Neural cell (in vitro differentiated cells): ENCODE measurements at regions not wholly inside any gene's neighbourhood (a gene's known extent, or its start where the extent isn't known, plus 50 kb on each side); places are given as distances from the start of the nearest gene placed in this dataset.

Experiments used
- H2AFZ ChIP-seq: fragments of 200-600, 300-800 bp; sonication (generic), shearing (Covaris generic); 2 replicates; pipeline ENCODE4 v1.6.0; 2014; ENCODE audit warnings: low read depth, mild to moderate bottlenecking, antibody characterized with exemption, low read length, moderate library complexity
- H3F3A ChIP-seq: fragments of 200-600 bp; shearing (Covaris generic); 2 replicates; pipeline ENCODE4 v1.6.1; 2016; ENCODE audit warnings: mild to moderate bottlenecking, moderate library complexity, mixed read lengths, antibody characterized with exemption, low read length; ENCODE audit not compliant: insufficient read depth, poor library complexity, severe bottlenecking
- H3K27ac ChIP-seq: fragments of 200-600, 300-800 bp; sonication (generic), shearing (Covaris generic); 2 replicates; pipeline ENCODE4 v1.5.1; 2014; ENCODE audit warnings: mild to moderate bottlenecking, low read length, moderate library complexity
- H3K27me3 ChIP-seq: fragments of 300-800, 200-600 bp; sonication (generic), shearing (Covaris generic); 2 replicates; pipeline ENCODE4 v1.6.0; 2014; ENCODE audit warnings: mild to moderate bottlenecking, low read depth, low read length, moderate library complexity; ENCODE audit not compliant: insufficient read depth
- H3K36me3 ChIP-seq: fragments of 300-800, 200-600 bp; sonication (generic), shearing (Covaris generic); 2 replicates; pipeline ENCODE4 v1.5.1; 2014; ENCODE audit warnings: mild to moderate bottlenecking, antibody characterized with exemption, low read length, moderate library complexity; ENCODE audit not compliant: insufficient read depth
- H3K4me2 ChIP-seq: fragments of 300-800, 200-600 bp; sonication (generic), shearing (Covaris generic); 2 replicates; pipeline ENCODE4 v1.6.0; 2014; ENCODE audit warnings: mild to moderate bottlenecking, low read length
- H3K4me3 ChIP-seq: fragments of 300-800, 200-600 bp; sonication (generic), shearing (Covaris generic); 2 replicates; pipeline ENCODE4 v1.5.1; 2014; ENCODE audit warnings: mild to moderate bottlenecking, low read length, moderate library complexity
- H3K79me2 ChIP-seq: fragments of 200-600 bp; shearing (Covaris generic); replicated peaks from 2 replicates; pipeline ENCODE4 v1.6.0; 2014; ENCODE audit warnings: mild to moderate bottlenecking, low read length, moderate library complexity; ENCODE audit not compliant: insufficient read depth
- H3K9ac ChIP-seq: fragments of 300-800, 200-600 bp; sonication (generic), shearing (Covaris generic); 2 replicates; pipeline ENCODE4 v1.6.1; 2016; ENCODE audit warnings: mild to moderate bottlenecking, low read length, mixed read lengths
- H3K9me2 ChIP-seq: fragments of 200-600 bp; shearing (Covaris generic); 2 replicates; pipeline ENCODE4 v1.6.1; 2016; ENCODE audit warnings: mild to moderate bottlenecking, low read length, mixed read lengths; ENCODE audit not compliant: insufficient read depth
- H3K9me3 ChIP-seq: fragments of 200-600, 300-800 bp; sonication (generic), shearing (Covaris generic); 2 replicates; pipeline ENCODE4 v1.6.1; 2016; ENCODE audit warnings: mild to moderate bottlenecking, mixed run types, low read length, moderate library complexity, mixed read lengths
- H4K20me1 ChIP-seq: fragments of 200-600 bp; shearing (Covaris generic); 2 replicates; pipeline ENCODE4 v1.6.1; 2016; ENCODE audit warnings: mild to moderate bottlenecking, mixed run types; ENCODE audit not compliant: insufficient read depth
- EP300 ChIP-seq: fragments of 450-650 bp; conservative IDR thresholded peaks from 2 replicates; pipeline ENCODE4 v1.6.1; 2014; ENCODE audit warnings: antibody characterized with exemption, mild to moderate bottlenecking, moderate library complexity; ENCODE audit not compliant: poor library complexity, severe bottlenecking
- EZH2 ChIP-seq: fragments of 200-600, 300-800 bp; shearing (Covaris generic), sonication (generic); IDR thresholded peaks from 2 replicates; pipeline ENCODE4 v1.6.1; 2014; ENCODE audit warnings: antibody characterized with exemption, low read length, borderline replicate concordance, mild to moderate bottlenecking; ENCODE audit not compliant: insufficient read depth, poor library complexity, severe bottlenecking
- MXI1 ChIP-seq: fragments of 450-650 bp; conservative IDR thresholded peaks from 2 replicates; pipeline ENCODE4 v1.6.1; 2014; ENCODE audit warnings: antibody characterized with exemption, mild to moderate bottlenecking; ENCODE audit not compliant: poor library complexity, severe bottlenecking
- POLR2AphosphoS5 ChIP-seq: IDR thresholded peaks from 2 replicates; pipeline ENCODE4 v1.6.1; 2012
- RAD21 ChIP-seq: fragments of 450-650 bp; conservative IDR thresholded peaks from 2 replicates; pipeline ENCODE4 v1.6.1; 2014; ENCODE audit warnings: antibody characterized with exemption, mild to moderate bottlenecking, moderate library complexity
- REST ChIP-seq: IDR thresholded peaks from 2 replicates; pipeline ENCODE4 v1.6.1; 2012; ENCODE audit warnings: borderline replicate concordance
- SMC3 ChIP-seq: fragments of 450-650 bp; conservative IDR thresholded peaks from 2 replicates; pipeline ENCODE4 v1.6.1; 2014; ENCODE audit warnings: antibody characterized with exemption, mild to moderate bottlenecking, moderate library complexity; ENCODE audit not compliant: poor library complexity
- TAF1 ChIP-seq: IDR thresholded peaks from 2 replicates; pipeline ENCODE4 v1.6.1; 2012; ENCODE audit warnings: low read depth
- TF ChIP-seq, protein P1 (sequence below): fragments of 450-650 bp; IDR thresholded peaks from 2 replicates; pipeline ENCODE4 v1.5.1; 2014; ENCODE audit warnings: antibody characterized with exemption, mild to moderate bottlenecking, moderate library complexity; ENCODE audit not compliant: poor library complexity, severe bottlenecking

DNA sequence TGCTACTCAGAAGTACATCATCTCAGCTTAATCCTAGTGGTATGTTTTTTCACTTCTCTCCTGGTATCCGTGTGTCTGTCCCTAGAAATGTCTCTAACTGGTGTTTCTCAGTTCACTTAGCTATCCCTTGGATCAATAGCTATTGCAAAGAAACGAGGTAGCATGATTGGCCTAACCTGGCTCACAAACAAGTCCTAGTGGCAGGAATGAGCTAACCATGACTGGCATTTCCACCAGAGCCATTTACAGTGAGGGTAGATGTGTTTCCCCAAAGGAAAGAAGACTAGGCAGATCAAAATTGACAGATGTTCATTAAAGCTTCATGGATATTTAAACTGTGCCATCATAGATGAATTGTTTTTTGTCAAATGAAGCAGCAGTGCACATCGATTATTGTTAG is 82.5 kb downstream of the PALM2AKAP2 start:
- Histone ChIP-seq H4K20me1 (no peaks in the 10 kb centered on the region), H3K4me2 (no peak overlapping the region), H3K27ac (no peak overlapping the region), H3K9me3 (no peaks in the 10 kb centered on the region), H3F3A (no peaks in the 10 kb centered on the region), H3K9me2 (no peaks in the 10 kb centered on the region), H2AFZ (no peak overlapping the region), H3K27me3 (no peaks in the 10 kb centered on the region), H3K36me3 (no peaks in the 10 kb centered on the region), H3K4me3 (no peak overlapping the region), H3K79me2 (no peaks in the 10 kb centered on the region), H3K9ac (no peak overlapping the region)
- TF ChIP-seq EP300 (no peak), EZH2 (no peak), SMC3 (no peak), TAF1 (no peak), REST (no peak), RAD21 (no peak), POLR2AphosphoS5 (no peak), MXI1 (no peak)
- TF ChIP-seq, protein P1, sequence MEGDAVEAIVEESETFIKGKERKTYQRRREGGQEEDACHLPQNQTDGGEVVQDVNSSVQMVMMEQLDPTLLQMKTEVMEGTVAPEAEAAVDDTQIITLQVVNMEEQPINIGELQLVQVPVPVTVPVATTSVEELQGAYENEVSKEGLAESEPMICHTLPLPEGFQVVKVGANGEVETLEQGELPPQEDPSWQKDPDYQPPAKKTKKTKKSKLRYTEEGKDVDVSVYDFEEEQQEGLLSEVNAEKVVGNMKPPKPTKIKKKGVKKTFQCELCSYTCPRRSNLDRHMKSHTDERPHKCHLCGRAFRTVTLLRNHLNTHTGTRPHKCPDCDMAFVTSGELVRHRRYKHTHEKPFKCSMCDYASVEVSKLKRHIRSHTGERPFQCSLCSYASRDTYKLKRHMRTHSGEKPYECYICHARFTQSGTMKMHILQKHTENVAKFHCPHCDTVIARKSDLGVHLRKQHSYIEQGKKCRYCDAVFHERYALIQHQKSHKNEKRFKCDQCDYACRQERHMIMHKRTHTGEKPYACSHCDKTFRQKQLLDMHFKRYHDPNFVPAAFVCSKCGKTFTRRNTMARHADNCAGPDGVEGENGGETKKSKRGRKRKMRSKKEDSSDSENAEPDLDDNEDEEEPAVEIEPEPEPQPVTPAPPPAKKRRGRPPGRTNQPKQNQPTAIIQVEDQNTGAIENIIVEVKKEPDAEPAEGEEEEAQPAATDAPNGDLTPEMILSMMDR: no peak

- Histone ChIP-seq H3K27ac (no peak overlapping the region), H3K9me3 (no peaks in the 10 kb centered on the region), H2AFZ (no peak overlapping the region), H3K4me2 (no peak overlapping the region), H3K9me2 (no peaks in the 10 kb centered on the region), H3K9ac (no peak overlapping the region), H4K20me1 (no peaks in the 10 kb centered on the region), H3K79me2 (no peaks in the 10 kb centered on the region), H3K36me3 (no peaks in the 10 kb centered on the region), H3K27me3 (no peaks in the 10 kb centered on the region), H3F3A (no peaks in the 10 kb centered on the region), H3K4me3 (no peak overlapping the region)
- TF ChIP-seq MXI1 (no peak), SMC3 (no peak), EZH2 (no peak), EP300 (no peak), POLR2AphosphoS5 (no peak), RAD21 (no peak), TAF1 (no peak), REST (no peak)
- TF ChIP-seq, protein P1: no peak
Observed at GRCh38 chr9:109863961-109864360, 84.0 kb downstream of the PALM2AKAP2 start.
